ENCODE measurements at regions not wholly inside any gene's neighbourhood (a gene's known extent, or its start where the extent isn't known, plus 50 kb on each side); places are given as distances from the start of the nearest gene placed in this dataset.

DNA sequence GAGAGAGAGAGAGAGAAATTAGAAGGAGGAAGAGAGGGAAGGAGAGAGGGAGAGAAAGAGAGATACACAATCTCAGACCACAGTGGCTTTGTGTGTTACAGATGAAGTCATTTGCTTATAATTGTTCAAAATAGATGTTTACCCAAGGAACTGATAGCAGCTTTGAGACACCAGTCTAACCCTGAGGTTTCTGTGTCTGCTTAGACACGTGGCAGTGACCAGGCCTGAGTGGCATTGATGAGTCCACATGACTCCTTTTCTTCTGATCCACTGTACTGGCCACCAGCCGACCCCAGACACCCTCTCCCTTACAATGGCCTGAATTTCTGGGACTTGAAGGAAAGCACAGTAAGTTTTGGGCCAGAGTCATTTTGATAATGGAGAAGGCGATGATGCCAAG is 104.9 kb downstream of the DUSP10 start:
- TF ChIP-seq POLR2AphosphoS5 (IDR thresholded peaks at IDR 0.05; ENCODE audit: low read depth) = no peak
- TF ChIP-seq, protein P1, sequence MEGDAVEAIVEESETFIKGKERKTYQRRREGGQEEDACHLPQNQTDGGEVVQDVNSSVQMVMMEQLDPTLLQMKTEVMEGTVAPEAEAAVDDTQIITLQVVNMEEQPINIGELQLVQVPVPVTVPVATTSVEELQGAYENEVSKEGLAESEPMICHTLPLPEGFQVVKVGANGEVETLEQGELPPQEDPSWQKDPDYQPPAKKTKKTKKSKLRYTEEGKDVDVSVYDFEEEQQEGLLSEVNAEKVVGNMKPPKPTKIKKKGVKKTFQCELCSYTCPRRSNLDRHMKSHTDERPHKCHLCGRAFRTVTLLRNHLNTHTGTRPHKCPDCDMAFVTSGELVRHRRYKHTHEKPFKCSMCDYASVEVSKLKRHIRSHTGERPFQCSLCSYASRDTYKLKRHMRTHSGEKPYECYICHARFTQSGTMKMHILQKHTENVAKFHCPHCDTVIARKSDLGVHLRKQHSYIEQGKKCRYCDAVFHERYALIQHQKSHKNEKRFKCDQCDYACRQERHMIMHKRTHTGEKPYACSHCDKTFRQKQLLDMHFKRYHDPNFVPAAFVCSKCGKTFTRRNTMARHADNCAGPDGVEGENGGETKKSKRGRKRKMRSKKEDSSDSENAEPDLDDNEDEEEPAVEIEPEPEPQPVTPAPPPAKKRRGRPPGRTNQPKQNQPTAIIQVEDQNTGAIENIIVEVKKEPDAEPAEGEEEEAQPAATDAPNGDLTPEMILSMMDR (IDR thresholded peaks at IDR 0.05; ENCODE audit: insufficient read depth, low read length) = no peak
